Esophagus mucosa (tissue), 1 donor: ENCODE measurements at regions not wholly inside any gene's neighbourhood (a gene's known extent, or its start where the extent isn't known, plus 50 kb on each side); places are given as distances from the start of the nearest gene placed in this dataset.

ENCODE experiments used
- ATAC-seq: fragments of 200-7000 bp; cut with Tn5 transposase; one replicate; pipeline ENCODE4 v1.9.1; 2020
- donor health status: DM: yes; HTN: yes; CAD: no.

- ATAC-seq, result no peak
These were observed 284.5 kb upstream of the JAG1 start for GRCh38 chr20:10958279-10958678.

GRCh38 chr20:10960416-10960815, 286.6 kb upstream of the JAG1 start:
- no peak for ATAC-seq

GRCh38 chr20:10961651-10962288, 288.0 kb upstream of the JAG1 start:
- no peak for ATAC-seq

- no peak for ATAC-seq
These were observed 289.1 kb upstream of the JAG1 start for GRCh38 chr20:10962937-10963336.

GRCh38 chr20:10963717-10964266, 290.0 kb upstream of the JAG1 start:
- ATAC-seq, result no peak

- ATAC-seq, result no peak
These were observed 292.2 kb upstream of the JAG1 start for GRCh38 chr20:10965936-10966470.

GRCh38 chr20:10970109-10970508, 296.3 kb upstream of the JAG1 start:
- ATAC-seq, result peak; percentile 63

- peak; percentile 92 for ATAC-seq
These were observed 297.3 kb upstream of the JAG1 start for GRCh38 chr20:10971096-10971495.

- ATAC-seq, result no peak
These were observed 298.5 kb upstream of the JAG1 start for GRCh38 chr20:10972219-10972860.

GRCh38 chr20:10976051-10976450, 302.3 kb upstream of the JAG1 start:
- ATAC-seq, result no peak

GRCh38 chr20:10978019-10978702, 304.4 kb upstream of the JAG1 start:
- no peak for ATAC-seq

- no peak for ATAC-seq
These were observed 304.9 kb upstream of the JAG1 start for GRCh38 chr20:10978713-10979112.

GRCh38 chr20:10982692-10983091, 308.9 kb upstream of the JAG1 start:
- ATAC-seq, result no peak

GRCh38 chr20:10984294-10984693, 310.5 kb upstream of the JAG1 start:
- ATAC-seq, result peak; percentile 83

- peak; percentile 71 for ATAC-seq
These were observed 311.1 kb upstream of the JAG1 start for GRCh38 chr20:10984913-10985312.

- ATAC-seq, result no peak
These were observed 311.7 kb upstream of the JAG1 start for GRCh38 chr20:10985536-10985935.

GRCh38 chr20:10986586-10986985, 312.8 kb upstream of the JAG1 start:
- ATAC-seq, result no peak

- peak; percentile 29 for ATAC-seq
These were observed 314.0 kb upstream of the JAG1 start for GRCh38 chr20:10987651-10988383.

- no peak for ATAC-seq
These were observed 317.0 kb upstream of the JAG1 start for GRCh38 chr20:10990625-10991382.

- ATAC-seq, result no peak
These were observed 318.9 kb upstream of the JAG1 start for GRCh38 chr20:10992731-10993130.

GRCh38 chr20:10994991-10995700, 321.3 kb upstream of the JAG1 start:
- ATAC-seq, result no peak
